ENCODE measurements at regions not wholly inside any gene's neighbourhood (a gene's known extent, or its start where the extent isn't known, plus 50 kb on each side); places are given as distances from the start of the nearest gene placed in this dataset.

DNA sequence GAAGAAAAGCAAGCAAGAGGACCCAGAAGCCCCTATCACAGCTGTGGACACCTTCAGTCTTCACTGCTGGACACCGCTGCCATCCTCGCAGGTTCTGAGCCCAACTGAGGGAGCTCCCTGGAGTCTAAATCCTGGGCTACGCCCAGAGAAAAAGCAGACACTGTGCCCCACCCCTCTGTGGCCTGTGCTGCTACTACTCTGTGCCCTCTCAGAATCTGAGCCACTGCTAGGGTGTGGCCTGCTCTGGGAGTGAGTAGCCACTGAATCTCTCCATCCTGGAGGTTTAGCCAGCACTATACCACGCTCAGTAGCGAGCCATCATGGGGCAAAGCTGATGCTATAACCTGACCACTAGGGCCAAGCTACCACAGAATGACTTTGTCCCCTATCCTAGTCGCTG is 338.2 kb downstream of the NPR3 start:
- Histone ChIP-seq H3K4me1 (no peaks in the 10 kb centered on the region), H3K4me3 (no peak overlapping the region), H3K9me3 (peaks cover 0 to 4% (median 0%) of the 10 kb centered on the region in 3 donors), H3K27me3 (no peaks in the 10 kb centered on the region), H3K36me3 (no peaks in the 10 kb centered on the region), H3K27ac (no peak overlapping the region)
- intact Hi-C loops (cut with DNase I; ENCODE audit: low total_unique reads) (no loop called here), in situ Hi-C loops (cut with MboI; ENCODE audit: low sequenced_read_pairs in 4 of 4) (no loop called here)
- DNase-seq (no peak), ATAC-seq (no peak)
- no peak for TF ChIP-seq POLR2A (IDR thresholded peaks at IDR 0.05)
- TF ChIP-seq, protein P1, sequence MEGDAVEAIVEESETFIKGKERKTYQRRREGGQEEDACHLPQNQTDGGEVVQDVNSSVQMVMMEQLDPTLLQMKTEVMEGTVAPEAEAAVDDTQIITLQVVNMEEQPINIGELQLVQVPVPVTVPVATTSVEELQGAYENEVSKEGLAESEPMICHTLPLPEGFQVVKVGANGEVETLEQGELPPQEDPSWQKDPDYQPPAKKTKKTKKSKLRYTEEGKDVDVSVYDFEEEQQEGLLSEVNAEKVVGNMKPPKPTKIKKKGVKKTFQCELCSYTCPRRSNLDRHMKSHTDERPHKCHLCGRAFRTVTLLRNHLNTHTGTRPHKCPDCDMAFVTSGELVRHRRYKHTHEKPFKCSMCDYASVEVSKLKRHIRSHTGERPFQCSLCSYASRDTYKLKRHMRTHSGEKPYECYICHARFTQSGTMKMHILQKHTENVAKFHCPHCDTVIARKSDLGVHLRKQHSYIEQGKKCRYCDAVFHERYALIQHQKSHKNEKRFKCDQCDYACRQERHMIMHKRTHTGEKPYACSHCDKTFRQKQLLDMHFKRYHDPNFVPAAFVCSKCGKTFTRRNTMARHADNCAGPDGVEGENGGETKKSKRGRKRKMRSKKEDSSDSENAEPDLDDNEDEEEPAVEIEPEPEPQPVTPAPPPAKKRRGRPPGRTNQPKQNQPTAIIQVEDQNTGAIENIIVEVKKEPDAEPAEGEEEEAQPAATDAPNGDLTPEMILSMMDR (IDR thresholded peaks at IDR 0.05 in 4 of 5, conservative IDR thresholded peaks at IDR 0.05 in 1 of 5): no peak

- H3K4me1 ChIP-seq: no peaks in the 10 kb centered on the region
- in situ Hi-C loops (cut with MboI; ENCODE audit: low sequenced_read_pairs in 4 of 4) (no loop called here), intact Hi-C loops (cut with DNase I; ENCODE audit: low total_unique reads) (no loop called here)
- DNase-seq (no peak), ATAC-seq (no peak)
- peaks cover 0 to 5% (median 0%) of the 10 kb centered on the region in 3 donors for H3K9me3 ChIP-seq
- H3K36me3 ChIP-seq: no peaks in the 10 kb centered on the region
- no peak overlapping the region for H3K4me3 ChIP-seq
- TF ChIP-seq POLR2A (IDR thresholded peaks at IDR 0.05): no peak
- TF ChIP-seq, protein P1 (IDR thresholded peaks at IDR 0.05 in 4 of 5, conservative IDR thresholded peaks at IDR 0.05 in 1 of 5): no peak
- no peaks in the 10 kb centered on the region for H3K27me3 ChIP-seq
- no peak overlapping the region for H3K27ac ChIP-seq
Measured at GRCh38 chr5:33049842-33050241, 338.7 kb downstream of the NPR3 start.

GRCh38 chr5:33059081-33059480 is 348.0 kb downstream of the NPR3 start:
- no peaks in the 10 kb centered on the region for H3K27me3 ChIP-seq
- DNase-seq: no peak

DNA sequence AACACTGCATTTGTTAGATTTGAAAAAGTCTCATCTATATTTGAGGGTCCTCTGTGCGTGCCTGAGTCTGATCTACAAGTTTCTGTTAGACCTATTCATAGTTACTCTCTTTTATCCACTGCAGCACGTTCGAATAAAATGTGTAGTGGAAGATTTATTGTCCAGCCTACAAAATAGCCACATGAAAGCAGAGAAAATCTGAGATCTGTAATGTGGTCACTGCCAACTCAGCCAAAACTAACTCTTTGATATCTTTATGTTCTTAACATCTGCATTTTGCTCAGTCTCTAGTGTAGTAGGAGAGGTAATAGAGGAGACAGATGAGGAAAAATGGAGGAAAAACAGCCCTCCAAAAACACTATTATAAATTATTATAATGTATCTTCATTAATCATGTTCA is 354.0 kb downstream of the NPR3 start:
- in situ Hi-C loops (cut with MboI; ENCODE audit: low sequenced_read_pairs in 4 of 4) (no loop called here), intact Hi-C loops (cut with DNase I; ENCODE audit: low total_unique reads) (no loop called here)
- Histone ChIP-seq H3K4me3 (no peak overlapping the region), H3K36me3 (no peaks in the 10 kb centered on the region), H3K9me3 (no peaks in the 10 kb centered on the region), H3K27me3 (no peaks in the 10 kb centered on the region), H3K27ac (no peak overlapping the region), H3K4me1 (no peaks in the 10 kb centered on the region)
- TF ChIP-seq, protein P1 (IDR thresholded peaks at IDR 0.05 in 4 of 5, conservative IDR thresholded peaks at IDR 0.05 in 1 of 5): no peak
- no peak for TF ChIP-seq POLR2A (IDR thresholded peaks at IDR 0.05)
- ATAC-seq: no peak
- no peak for DNase-seq

More at GRCh38 chr5:33059081-33059480, 348.0 kb downstream of the NPR3 start:
- H3K4me1 ChIP-seq: no peaks in the 10 kb centered on the region
- H3K27ac ChIP-seq: no peak overlapping the region
- intact Hi-C loops (cut with DNase I; ENCODE audit: low total_unique reads) (no loop called here), in situ Hi-C loops (cut with MboI; ENCODE audit: low sequenced_read_pairs in 4 of 4) (no loop called here)
- H3K4me3 ChIP-seq: no peak overlapping the region
- peaks cover 0 to 3% (median 0%) of the 10 kb centered on the region in 3 donors for H3K9me3 ChIP-seq
- TF ChIP-seq, protein P1 (IDR thresholded peaks at IDR 0.05 in 4 of 5, conservative IDR thresholded peaks at IDR 0.05 in 1 of 5): no peak
- TF ChIP-seq POLR2A (IDR thresholded peaks at IDR 0.05): no peak
- no peaks in the 10 kb centered on the region for H3K36me3 ChIP-seq
- no peak for ATAC-seq

- Histone ChIP-seq H3K9me3 (no peaks in the 10 kb centered on the region), H3K27me3 (no peaks in the 10 kb centered on the region), H3K4me3 (no peak overlapping the region), H3K36me3 (no peaks in the 10 kb centered on the region), H3K4me1 (no peaks in the 10 kb centered on the region), H3K27ac (no peak overlapping the region)
- TF ChIP-seq, protein P1 (IDR thresholded peaks at IDR 0.05 in 4 of 5, conservative IDR thresholded peaks at IDR 0.05 in 1 of 5): no peak
- no peak for TF ChIP-seq POLR2A (IDR thresholded peaks at IDR 0.05)
- intact Hi-C loops (cut with DNase I; ENCODE audit: low total_unique reads): no loop called here
- in situ Hi-C loops (cut with MboI; ENCODE audit: low sequenced_read_pairs in 4 of 4): no loop called here
- DNase-seq (no peak), ATAC-seq (no peak)
Measured at GRCh38 chr5:33067291-33067690, 356.2 kb downstream of the NPR3 start.
